Astrocyte of the spinal cord (primary cell): ENCODE measurements at regions not wholly inside any gene's neighbourhood (a gene's known extent, or its start where the extent isn't known, plus 50 kb on each side); places are given as distances from the start of the nearest gene placed in this dataset.

Source experiments
- DNase-seq: peaks from one replicate; pipeline ENCODE4 v3.0.0; 2011; ENCODE audit warnings: low read depth, low spot score
- H3K4me3 ChIP-seq: 2 replicates; pipeline ENCODE4 v1.5.1; 2011; ENCODE audit warnings: low read depth, mild to moderate bottlenecking, low read length, moderate library complexity
- CTCF ChIP-seq: IDR thresholded peaks from 2 replicates; pipeline ENCODE4 v1.5.1; 2012; ENCODE audit warnings: low read depth, mild to moderate bottlenecking, low read length, inconsistent platforms
- in situ Hi-C: cut with HindIII; loops from 2 replicates; pipeline ENCODE4 v1.10.0; 2017; ENCODE audit warnings: low sequenced_read_pairs

GRCh38 chr10:55272886-55273285 is 471.9 kb upstream of the PCDH15 start:
- H3K4me3 ChIP-seq, result no peak overlapping the region
- no peak for TF ChIP-seq CTCF
- in situ Hi-C loops, result no loop called here

GRCh38 chr10:55266797-55267196 is 465.8 kb upstream of the PCDH15 start:
- no peak overlapping the region for H3K4me3 ChIP-seq
- no peak for TF ChIP-seq CTCF
- in situ Hi-C loops, result no loop called here
- no peak for DNase-seq

More at GRCh38 chr10:55272886-55273285, 471.9 kb upstream of the PCDH15 start:
- no peak for DNase-seq

GRCh38 chr10:55263327-55263726 is 462.3 kb upstream of the PCDH15 start:
- H3K4me3 ChIP-seq, result no peak overlapping the region
- in situ Hi-C loops, result no loop called here

GRCh38 chr10:55242544-55242943 is 441.5 kb upstream of the PCDH15 start:
- no peak for TF ChIP-seq CTCF
- DNase-seq, result no peak
- no peak overlapping the region for H3K4me3 ChIP-seq
- in situ Hi-C loops, result no loop called here

More at GRCh38 chr10:55263327-55263726, 462.3 kb upstream of the PCDH15 start:
- DNase-seq, result no peak
- TF ChIP-seq CTCF, result no peak

- H3K4me3 ChIP-seq, result no peak overlapping the region
- in situ Hi-C loops, result no loop called here
- TF ChIP-seq CTCF, result no peak
- DNase-seq, result no peak
These were observed 436.4 kb upstream of the PCDH15 start for GRCh38 chr10:55237462-55237861.

GRCh38 chr10:55233505-55233904 is 432.5 kb upstream of the PCDH15 start:
- no peak for DNase-seq
- in situ Hi-C loops, result no loop called here
- H3K4me3 ChIP-seq, result no peak overlapping the region
- no peak for TF ChIP-seq CTCF

- in situ Hi-C loops, result no loop called here
- no peak for DNase-seq
- TF ChIP-seq CTCF, result no peak
- H3K4me3 ChIP-seq, result no peak overlapping the region
These were observed 432.1 kb upstream of the PCDH15 start for GRCh38 chr10:55233090-55233489.
